Stomach (tissue), 8 donors: ENCODE measurements at regions not wholly inside any gene's neighbourhood (a gene's known extent, or its start where the extent isn't known, plus 50 kb on each side); places are given as distances from the start of the nearest gene placed in this dataset.
A peak's percentile ranks its signal among the peaks of the same experiment; 100 is the strongest.

Experiments used
- DNase-seq, 2 donors: peaks; one replicate each; pipeline versions ENCODE4 v3.0.0 to v3.0.0-alpha.2; 2013 to 2019
- H3K27ac ChIP-seq, 5 donors: fragments of 200-600 bp in 4 of 5; sonication (generic) in 4 of 5; one replicate each; pipeline ENCODE4 v1.5.1; 2013 to 2019; ENCODE audit warnings: mild to moderate bottlenecking in 1 of 5, moderate library complexity in 1 of 5
- H3K27me3 ChIP-seq, 3 donors: fragments of 200-600 bp; sonication (generic); one replicate each; pipeline ENCODE4 v1.5.1; 2017 to 2019; ENCODE audit warnings: mixed run types in 1 of 3
- H3K36me3 ChIP-seq, 4 donors: fragments of 200-600 bp; sonication (generic); 1 replicate in 3 of 4; 2 replicates in 1 of 4; pipeline ENCODE4 v1.5.1; 2016 to 2019
- H3K4me1 ChIP-seq, 4 donors: fragments of 200-600 bp; sonication (generic); one replicate each; pipeline ENCODE4 v1.5.1; 2016 to 2019
- H3K4me3 ChIP-seq, 4 donors: fragments of 200-600 bp; sonication (generic) in 3 of 4; one replicate each; pipeline ENCODE4 v1.5.1; 2016 to 2019; ENCODE audit warnings: mild to moderate bottlenecking in 1 of 4
- H3K9me3 ChIP-seq, 4 donors: fragments of 200-600 bp; sonication (generic); one replicate each; pipeline ENCODE4 v1.5.1; 2016 to 2019
- EP300 ChIP-seq: sonication (generic); formaldehyde crosslinking; IDR thresholded peaks from one replicate; pipeline ENCODE4 v1.6.1; 2017; ENCODE audit warnings: antibody characterized with exemption
- POLR2A ChIP-seq, 4 donors: fragments of 450-650 bp; IDR thresholded peaks; one replicate each; pipeline ENCODE4 v1.6.1; 2016; ENCODE audit warnings: antibody characterized with exemption in 4 of 4, control low read depth in 2 of 4, mild to moderate bottlenecking in 1 of 4, moderate library complexity in 1 of 4
- POLR2AphosphoS5 ChIP-seq, 3 donors: sonication (generic); formaldehyde crosslinking; IDR thresholded peaks; one replicate each; pipeline ENCODE4 v1.6.1; 2016; ENCODE audit warnings: antibody characterized with exemption in 3 of 3
- WGBS, 5 donors: extraction: QIAGEN DNeasy Blood & Tissue Kit in 3 of 5; methylation state at CpG; one replicate each; pipeline versions ENCODE4 v1.1.5 to v1.1.7; 2013 to 2018; 5-methylcytosine and 5-hydroxymethylcytosine counted together
- intact Hi-C: fragments of 100-400 bp; cut with DNase I; formaldehyde crosslinking; loops from one replicate; pipeline ENCODE4 v1.15.1; 2023; ENCODE audit warnings: low total_unique reads
- TF ChIP-seq, protein P1 (sequence below), 7 experiments: fragments of 450-650 bp in 4 of 7; fragments of 200-600 bp in 3 of 7; sonication (generic) in 3 of 7; IDR thresholded peaks; one replicate each; pipeline ENCODE4 v1.5.1; 2016 to 2019; ENCODE audit warnings: antibody characterized with exemption in 7 of 7, control low read depth in 2 of 7, mild to moderate bottlenecking in 1 of 7
- donor health status: healthy with polysubstance abuse.
- donor health status: Bipolar disorder and iron deficiency.
- donor health status: healthy.

DNA sequence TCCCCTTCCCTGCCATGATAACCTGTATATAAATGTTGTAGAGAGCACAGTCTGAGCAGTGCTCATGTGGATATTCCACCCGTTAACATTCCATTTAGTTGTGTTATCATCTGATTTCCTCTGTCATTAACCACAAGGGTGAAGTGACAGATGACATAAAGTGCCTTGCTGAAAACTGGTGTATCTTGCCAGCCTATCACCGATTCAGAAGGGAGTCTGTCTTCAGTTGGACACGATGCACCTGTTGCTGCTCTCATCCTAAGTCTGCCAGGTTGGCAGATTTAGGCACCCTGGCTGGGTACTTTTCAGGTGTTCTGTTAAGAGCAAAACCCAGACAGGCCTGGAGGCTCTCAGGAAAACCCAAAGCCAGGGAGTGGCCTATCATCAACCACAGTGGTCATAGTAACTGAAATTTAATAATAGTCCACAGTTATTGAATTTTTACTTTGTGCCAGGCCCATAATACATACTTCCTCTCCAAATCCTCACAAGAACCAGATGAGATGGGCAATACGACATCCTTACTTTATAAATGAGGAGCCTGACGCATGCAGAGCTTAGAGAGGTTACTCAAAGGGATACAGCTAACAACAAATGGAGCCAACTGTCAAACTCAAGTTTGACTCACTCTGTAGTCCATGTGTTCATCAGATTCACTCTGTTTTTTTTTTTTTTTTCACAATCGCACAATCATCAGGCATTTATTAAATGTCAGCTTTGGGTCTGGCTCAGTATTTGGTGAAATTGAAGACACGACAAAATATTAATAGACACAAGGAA is 100.7 kb upstream of the SPRY4 start:
- H3K4me1 ChIP-seq = peaks cover 4 to 12% (median 8%) of the 10 kb centered on the region in 4 donors
- no peak overlapping the region for H3K4me3 ChIP-seq
- H3K27me3 ChIP-seq = no peaks in the 10 kb centered on the region
- intact Hi-C loops = no loop called here
- no peaks in the 10 kb centered on the region for H3K9me3 ChIP-seq
- DNase-seq = no peak
- no peaks in the 10 kb centered on the region for H3K36me3 ChIP-seq
- TF ChIP-seq POLR2A (IDR thresholded peaks at IDR 0.05) (no peak), EP300 (no peak), POLR2AphosphoS5 (IDR thresholded peaks at IDR 0.05) (no peak)
- TF ChIP-seq, protein P1, sequence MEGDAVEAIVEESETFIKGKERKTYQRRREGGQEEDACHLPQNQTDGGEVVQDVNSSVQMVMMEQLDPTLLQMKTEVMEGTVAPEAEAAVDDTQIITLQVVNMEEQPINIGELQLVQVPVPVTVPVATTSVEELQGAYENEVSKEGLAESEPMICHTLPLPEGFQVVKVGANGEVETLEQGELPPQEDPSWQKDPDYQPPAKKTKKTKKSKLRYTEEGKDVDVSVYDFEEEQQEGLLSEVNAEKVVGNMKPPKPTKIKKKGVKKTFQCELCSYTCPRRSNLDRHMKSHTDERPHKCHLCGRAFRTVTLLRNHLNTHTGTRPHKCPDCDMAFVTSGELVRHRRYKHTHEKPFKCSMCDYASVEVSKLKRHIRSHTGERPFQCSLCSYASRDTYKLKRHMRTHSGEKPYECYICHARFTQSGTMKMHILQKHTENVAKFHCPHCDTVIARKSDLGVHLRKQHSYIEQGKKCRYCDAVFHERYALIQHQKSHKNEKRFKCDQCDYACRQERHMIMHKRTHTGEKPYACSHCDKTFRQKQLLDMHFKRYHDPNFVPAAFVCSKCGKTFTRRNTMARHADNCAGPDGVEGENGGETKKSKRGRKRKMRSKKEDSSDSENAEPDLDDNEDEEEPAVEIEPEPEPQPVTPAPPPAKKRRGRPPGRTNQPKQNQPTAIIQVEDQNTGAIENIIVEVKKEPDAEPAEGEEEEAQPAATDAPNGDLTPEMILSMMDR (IDR thresholded peaks at IDR 0.05) = no peak
- H3K27ac ChIP-seq = peak overlapping the region in 3 of 5 donors; percentile 51 to 68 (median 52)
- 82 to 91% (median 86%) methylated on average over 7 of the region's 7 CpGs for WGBS, 5 donors

DNA sequence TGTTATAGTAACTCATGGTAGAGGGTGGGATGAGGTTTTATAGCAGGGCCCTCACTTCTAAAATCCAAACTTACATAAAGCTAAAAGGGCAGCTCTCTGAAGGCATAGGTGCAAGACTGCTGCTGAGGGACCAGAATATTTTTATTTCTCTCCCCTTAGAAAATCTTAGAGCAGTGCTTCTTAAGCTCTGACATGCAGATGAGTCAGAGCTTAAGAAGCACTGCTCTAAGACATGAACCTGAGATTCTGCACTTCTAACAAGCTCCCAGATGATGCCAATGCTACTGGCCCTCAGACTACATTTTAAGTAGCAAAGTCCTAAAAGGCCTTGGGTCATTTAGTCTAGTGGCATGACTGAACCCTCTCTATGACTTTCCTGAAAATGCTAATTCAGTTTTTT is 97.6 kb upstream of the SPRY4 start:
- intact Hi-C loops = no loop called here
- H3K27me3 ChIP-seq = no peaks in the 10 kb centered on the region
- no peak for TF ChIP-seq POLR2AphosphoS5 (IDR thresholded peaks at IDR 0.05)
- no peak for TF ChIP-seq EP300
- TF ChIP-seq POLR2A (IDR thresholded peaks at IDR 0.05) = no peak
- TF ChIP-seq, protein P1 (IDR thresholded peaks at IDR 0.05) = no peak
- no peaks in the 10 kb centered on the region for H3K36me3 ChIP-seq
- no peak overlapping the region for H3K27ac ChIP-seq
- no peaks in the 10 kb centered on the region for H3K9me3 ChIP-seq
- no peak for DNase-seq
- peaks cover 4 to 21% (median 12%) of the 10 kb centered on the region in 4 donors for H3K4me1 ChIP-seq
- H3K4me3 ChIP-seq = no peak overlapping the region

DNA sequence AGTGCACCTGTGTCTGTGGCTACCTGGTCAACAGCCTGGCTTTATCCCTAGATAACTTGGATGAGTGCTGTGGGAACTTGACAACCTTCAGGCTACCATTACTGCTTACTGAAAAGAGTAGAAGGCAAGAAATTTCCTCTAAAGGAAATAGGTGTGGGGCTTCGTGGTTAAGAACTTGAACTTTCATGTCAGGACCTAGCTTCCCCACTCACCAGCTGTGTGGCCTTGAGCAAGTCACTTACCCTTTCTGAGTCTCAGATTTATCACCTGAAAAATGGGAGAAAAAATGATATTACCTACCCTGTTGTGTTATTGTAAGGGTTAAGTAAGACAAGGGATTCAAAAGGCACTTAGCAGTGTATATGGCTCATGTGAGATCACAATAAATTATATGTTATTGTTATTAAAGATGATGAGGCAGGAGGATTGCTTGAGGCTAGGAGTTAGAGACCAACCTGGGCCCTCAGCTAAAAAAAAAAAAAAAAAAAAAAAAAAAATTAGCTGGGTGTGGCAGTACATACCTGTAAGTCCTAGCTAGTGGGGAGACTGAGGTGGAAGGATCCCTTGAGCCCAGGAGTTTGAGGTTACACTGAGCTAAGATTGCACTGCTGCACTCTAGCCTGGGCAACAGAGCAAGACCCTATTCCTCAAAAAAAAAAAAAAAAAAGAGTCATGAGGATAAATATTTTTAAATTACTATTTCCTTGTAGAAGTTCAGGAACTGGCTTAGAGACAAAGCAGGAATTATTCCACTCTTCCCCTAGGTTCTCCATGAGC is 97.0 kb upstream of the SPRY4 start:
- Histone ChIP-seq H3K9me3 (no peaks in the 10 kb centered on the region), H3K4me3 (no peak overlapping the region), H3K36me3 (no peaks in the 10 kb centered on the region), H3K27me3 (no peaks in the 10 kb centered on the region), H3K27ac (no peak overlapping the region), H3K4me1 (peaks cover 4 to 21% (median 12%) of the 10 kb centered on the region in 4 donors)
- intact Hi-C loops = no loop called here
- WGBS, 5 donors = 64 to 75% (median 70%) methylated on average over 1 of the region's 1 CpG
- DNase-seq = no peak
- no peak for TF ChIP-seq EP300
- TF ChIP-seq, protein P1 (IDR thresholded peaks at IDR 0.05) = no peak
- no peak for TF ChIP-seq POLR2AphosphoS5 (IDR thresholded peaks at IDR 0.05)
- TF ChIP-seq POLR2A (IDR thresholded peaks at IDR 0.05) = no peak

DNA sequence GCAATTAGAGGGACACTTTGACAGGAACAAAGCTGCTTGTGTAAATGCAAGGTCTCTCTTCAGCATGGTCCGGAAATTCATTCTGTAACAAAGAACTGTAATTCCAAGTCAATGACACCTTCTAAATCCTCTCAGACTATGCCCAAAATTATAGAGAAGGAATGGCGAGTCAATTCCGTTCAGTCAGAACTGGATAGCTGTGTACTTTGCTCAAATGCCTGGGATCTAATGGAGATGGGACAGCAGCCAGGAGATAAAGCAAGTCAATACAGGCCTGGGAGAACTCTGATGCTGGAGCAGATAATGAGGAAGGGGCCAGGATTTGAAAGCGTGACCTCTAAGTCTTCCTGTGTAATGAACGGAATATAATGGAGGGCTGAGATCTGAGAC is 96.4 kb upstream of the SPRY4 start:
- H3K4me3 ChIP-seq = no peak overlapping the region
- intact Hi-C loops = no loop called here
- H3K9me3 ChIP-seq = no peaks in the 10 kb centered on the region
- WGBS, 5 donors = 29 to 53% (median 37%) methylated on average over 5 of the region's 5 CpGs
- DNase-seq = peak in 1 of 2 donors; percentile 45
- TF ChIP-seq POLR2AphosphoS5 (IDR thresholded peaks at IDR 0.05) (no peak), EP300 (no peak), POLR2A (IDR thresholded peaks at IDR 0.05) (no peak)
- TF ChIP-seq, protein P1 (IDR thresholded peaks at IDR 0.05) = no peak
- H3K27me3 ChIP-seq = no peaks in the 10 kb centered on the region
- no peak overlapping the region for H3K27ac ChIP-seq
- H3K36me3 ChIP-seq = no peaks in the 10 kb centered on the region
- peaks cover 4 to 21% (median 12%) of the 10 kb centered on the region in 4 donors for H3K4me1 ChIP-seq
